EL (cell line): ENCODE measurements at regions not wholly inside any gene's neighbourhood (a gene's known extent, or its start where the extent isn't known, plus 50 kb on each side); places are given as distances from the start of the nearest gene placed in this dataset.

ENCODE experiments used
- DNase-seq: peaks from one replicate; pipeline ENCODE4 v3.0.0-alpha.2; 2016

- DNase-seq = no peak
Measured at GRCh38 chr1:201612645-201613044, 73.7 kb downstream of the NAV1 start.

- DNase-seq = no peak
Measured at GRCh38 chr1:201614262-201615015, 75.5 kb downstream of the NAV1 start.

- DNase-seq = no peak
Measured at GRCh38 chr1:201617157-201617556, 78.2 kb downstream of the NAV1 start.

GRCh38 chr1:201618389-201618788 is 79.5 kb downstream of the NAV1 start:
- DNase-seq = no peak

- no peak for DNase-seq
Measured at GRCh38 chr1:201618905-201619304, 80.0 kb downstream of the NAV1 start.

GRCh38 chr1:201619513-201619912 is 80.6 kb downstream of the NAV1 start:
- peak; percentile 52 for DNase-seq

- DNase-seq = no peak
Measured at GRCh38 chr1:201622353-201622752, 83.4 kb downstream of the NAV1 start.

- no peak for DNase-seq
Measured at GRCh38 chr1:201622824-201623223, 83.9 kb downstream of the NAV1 start.

GRCh38 chr1:201624741-201625225 is 85.9 kb downstream of the NAV1 start:
- DNase-seq = no peak

GRCh38 chr1:201625226-201625761 is 86.4 kb downstream of the NAV1 start:
- peak; percentile 99 for DNase-seq

- peak; percentile 41 for DNase-seq
Measured at GRCh38 chr1:201625851-201626251, 86.9 kb downstream of the NAV1 start.

GRCh38 chr1:201626629-201627275 is 87.8 kb downstream of the NAV1 start:
- no peak for DNase-seq

- no peak for DNase-seq
Measured at GRCh38 chr1:201628490-201628889, 89.6 kb downstream of the NAV1 start.

- DNase-seq = no peak
Measured at GRCh38 chr1:201630582-201630981, 91.7 kb downstream of the NAV1 start.

GRCh38 chr1:201631037-201631436 is 92.1 kb downstream of the NAV1 start:
- no peak for DNase-seq

- DNase-seq = no peak
Measured at GRCh38 chr1:201632364-201632952, 93.5 kb downstream of the NAV1 start.

- no peak for DNase-seq
Measured at GRCh38 chr1:201633297-201633696, 94.4 kb downstream of the NAV1 start.

GRCh38 chr1:201633811-201634210 is 94.9 kb downstream of the NAV1 start:
- no peak for DNase-seq

GRCh38 chr1:201634261-201634660 is 95.3 kb downstream of the NAV1 start:
- DNase-seq = peak; percentile 63

GRCh38 chr1:201636097-201636496 is 97.2 kb downstream of the NAV1 start:
- DNase-seq = no peak

GRCh38 chr1:201636510-201636971 is 97.6 kb downstream of the NAV1 start:
- DNase-seq = peak; percentile 95

GRCh38 chr1:201637282-201638079 is 98.6 kb downstream of the NAV1 start:
- no peak for DNase-seq

- DNase-seq = no peak
Measured at GRCh38 chr1:201639391-201639790, 100.5 kb downstream of the NAV1 start.
